ENCODE measurements at regions not wholly inside any gene's neighbourhood (a gene's known extent, or its start where the extent isn't known, plus 50 kb on each side); places are given as distances from the start of the nearest gene placed in this dataset.

- no peak for TF ChIP-seq CTCF (IDR thresholded peaks at IDR 0.05; ENCODE audit: insufficient read depth in 1 of 2, low read depth in 1 of 2, low read length in 1 of 2, severe bottlenecking in 1 of 2, unreplicated experiment in 1 of 2)
- H3K4me3 Mint-ChIP-seq (ENCODE audit: unreplicated experiment): no peak overlapping the region
- peaks cover 11% of the 10 kb centered on the region for H3K27me3 Mint-ChIP-seq (ENCODE audit: insufficient read depth, unreplicated experiment)
- intact Hi-C loops (cut with micrococcal nuclease; ENCODE audit: unreplicated experiment): no loop called here
- H3K36me3 ChIP-seq (ENCODE audit: control insufficient read depth, insufficient read depth, low read length): no peaks in the 10 kb centered on the region
- no peaks in the 10 kb centered on the region for H3K36me3 Mint-ChIP-seq (ENCODE audit: insufficient read depth, unreplicated experiment)
- CTCF ChIA-PET: no interaction called here
- POLR2A ChIA-PET: no interaction called here
- H3K9me3 ChIP-seq: no peaks in the 10 kb centered on the region
- BruUV-seq (replicated peaks): no TSS peak
- H3K9me3 Mint-ChIP-seq (ENCODE audit: unreplicated experiment): no peaks in the 10 kb centered on the region
- no peak overlapping the region for H3K4me3 ChIP-seq (ENCODE audit: low read depth, low read length)
- no peaks in the 10 kb centered on the region for H3K4me1 ChIP-seq
- DNase-seq: no peak
- no peaks in the 10 kb centered on the region; the same call in 1 of the 2 replicates for H3K27me3 ChIP-seq (replicated peaks; ENCODE audit: control insufficient read depth, insufficient read depth, low read length)
- no peaks in the 10 kb centered on the region for H3K4me1 Mint-ChIP-seq (ENCODE audit: low read depth, unreplicated experiment)
- H3K27ac Mint-ChIP-seq (ENCODE audit: unreplicated experiment): no peak overlapping the region
Observed at GRCh38 chr2:118683460-118683859, 164.0 kb downstream of the EN1 start.

- H3K36me3 ChIP-seq (ENCODE audit: control insufficient read depth, insufficient read depth, low read length): no peaks in the 10 kb centered on the region
- intact Hi-C loops (cut with micrococcal nuclease; ENCODE audit: unreplicated experiment): no loop called here
- no peaks in the 10 kb centered on the region for H3K4me1 ChIP-seq
- BruUV-seq (replicated peaks): no TSS peak
- H3K4me3 ChIP-seq (ENCODE audit: low read depth, low read length): no peak overlapping the region
- TF ChIP-seq CTCF (IDR thresholded peaks at IDR 0.05; ENCODE audit: insufficient read depth in 1 of 2, low read depth in 1 of 2, low read length in 1 of 2, severe bottlenecking in 1 of 2, unreplicated experiment in 1 of 2): no peak
- no peaks in the 10 kb centered on the region for H3K36me3 Mint-ChIP-seq (ENCODE audit: insufficient read depth, unreplicated experiment)
- H3K9me3 Mint-ChIP-seq (ENCODE audit: unreplicated experiment): no peaks in the 10 kb centered on the region
- POLR2A ChIA-PET: no interaction called here
- H3K27ac Mint-ChIP-seq (ENCODE audit: unreplicated experiment): no peak overlapping the region
- peaks cover 14% of the 10 kb centered on the region for H3K27me3 Mint-ChIP-seq (ENCODE audit: insufficient read depth, unreplicated experiment)
- no peak overlapping the region for H3K4me3 Mint-ChIP-seq (ENCODE audit: unreplicated experiment)
- H3K9me3 ChIP-seq: no peaks in the 10 kb centered on the region
- no peak for DNase-seq
- H3K4me1 Mint-ChIP-seq (ENCODE audit: low read depth, unreplicated experiment): no peaks in the 10 kb centered on the region
- no peaks in the 10 kb centered on the region; the same call in 1 of the 2 replicates for H3K27me3 ChIP-seq (replicated peaks; ENCODE audit: control insufficient read depth, insufficient read depth, low read length)
- CTCF ChIA-PET: no interaction called here
Observed at GRCh38 chr2:118678985-118679384, 168.5 kb downstream of the EN1 start.

- no peak for TF ChIP-seq CTCF (IDR thresholded peaks at IDR 0.05; ENCODE audit: insufficient read depth in 1 of 2, low read depth in 1 of 2, low read length in 1 of 2, severe bottlenecking in 1 of 2, unreplicated experiment in 1 of 2)
- POLR2A ChIA-PET: no interaction called here
- H3K27ac Mint-ChIP-seq (ENCODE audit: unreplicated experiment): no peak overlapping the region
Observed at GRCh38 chr2:118677546-118677945, 169.9 kb downstream of the EN1 start.

More at GRCh38 chr2:118677546-118677945, 169.9 kb downstream of the EN1 start:
- no peaks in the 10 kb centered on the region; the same call in 1 of the 2 replicates for H3K27me3 ChIP-seq (replicated peaks; ENCODE audit: control insufficient read depth, insufficient read depth, low read length)
- H3K36me3 ChIP-seq (ENCODE audit: control insufficient read depth, insufficient read depth, low read length): no peaks in the 10 kb centered on the region
- H3K4me1 ChIP-seq: no peaks in the 10 kb centered on the region
- no peaks in the 10 kb centered on the region for H3K9me3 Mint-ChIP-seq (ENCODE audit: unreplicated experiment)
- no peak for DNase-seq
- no peaks in the 10 kb centered on the region for H3K4me1 Mint-ChIP-seq (ENCODE audit: low read depth, unreplicated experiment)
- H3K36me3 Mint-ChIP-seq (ENCODE audit: insufficient read depth, unreplicated experiment): no peaks in the 10 kb centered on the region
- H3K4me3 Mint-ChIP-seq (ENCODE audit: unreplicated experiment): no peak overlapping the region
- CTCF ChIA-PET: no interaction called here
- no peak overlapping the region for H3K4me3 ChIP-seq (ENCODE audit: low read depth, low read length)
- H3K27me3 Mint-ChIP-seq (ENCODE audit: insufficient read depth, unreplicated experiment): peaks cover 11% of the 10 kb centered on the region
- H3K9me3 ChIP-seq: no peaks in the 10 kb centered on the region
- no TSS peak for BruUV-seq (replicated peaks)
- intact Hi-C loops (cut with micrococcal nuclease; ENCODE audit: unreplicated experiment): no loop called here

Data from Caco-2 (cell line).